Heart left ventricle (tissue), 13 donors: ENCODE measurements at regions not wholly inside any gene's neighbourhood (a gene's known extent, or its start where the extent isn't known, plus 50 kb on each side); places are given as distances from the start of the nearest gene placed in this dataset.

Source experiments
- POLR2A ChIP-seq, 2 donors: fragments of 450-650 bp; IDR thresholded peaks; one replicate each; pipeline ENCODE4 v1.6.1; 2017; ENCODE audit warnings: antibody characterized with exemption in 2 of 2, mild to moderate bottlenecking in 2 of 2, moderate library complexity in 2 of 2
- TF ChIP-seq, protein P1 (sequence below), 12 donors: fragments of 200-600 bp; sonication (generic) in 4 of 12; IDR thresholded peaks; one replicate each; pipeline versions ENCODE4 v1.5.0 to v1.8.0; 2018 to 2022; ENCODE audit warnings: antibody characterized with exemption in 12 of 12, mild to moderate bottlenecking in 5 of 12
- donor health status: ischemic (EF 13 %, LVEDD 7.1; RV severe dilation, severe dysfunction).
- donor health status: DM: no; HTN: yes; CAD: no.
- donor health status: DM: no; HTN: no; CAD: no.
- donor health status: ischemic (EF 25% LVEDD 6.9; RV normal size, moderate dysfunction).
- donor health status: ischemic (EF 25% LVEDD 5.7; RV mildly dilated, moderate dysfunction).
- donor health status: ischemic (EF 35%, LVEDD 5.7; RV mildly dilated, moderate dysfunction).
- donor health status: nonischemic (EF 11% LVEDD 7.7; RV severe dilation, severe dysfunction).
- donor health status: DM: yes; HTN: yes; CAD: no.
- donor health status: PGD.
- donor health status: ischemic (EF 29% LVEDD 5.4; RV normal size, mild dysfunction).
- donor health status: nonischemic (EF 23%, LVEDD 6.1; RV moderate dilation, normal function).

DNA sequence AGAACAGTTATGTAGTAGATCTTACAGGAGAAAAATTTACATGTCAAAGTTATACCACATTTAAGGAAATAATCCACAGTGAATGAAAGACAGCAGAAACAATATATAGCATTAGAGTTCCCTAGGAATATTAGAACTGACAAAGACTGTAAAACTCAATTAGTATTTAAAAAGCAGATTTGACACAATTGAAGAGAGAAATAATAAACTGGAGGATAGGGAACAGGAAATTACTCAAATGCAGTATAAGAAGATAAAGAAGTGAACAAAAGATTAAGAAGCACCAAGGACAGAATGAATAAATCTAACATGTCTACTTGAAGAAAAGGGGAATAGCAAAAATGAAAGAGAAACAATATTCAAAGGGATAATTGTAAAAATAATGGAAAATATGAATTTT is 132.6 kb upstream of the CHRNA7 start:
- TF ChIP-seq, protein P1, sequence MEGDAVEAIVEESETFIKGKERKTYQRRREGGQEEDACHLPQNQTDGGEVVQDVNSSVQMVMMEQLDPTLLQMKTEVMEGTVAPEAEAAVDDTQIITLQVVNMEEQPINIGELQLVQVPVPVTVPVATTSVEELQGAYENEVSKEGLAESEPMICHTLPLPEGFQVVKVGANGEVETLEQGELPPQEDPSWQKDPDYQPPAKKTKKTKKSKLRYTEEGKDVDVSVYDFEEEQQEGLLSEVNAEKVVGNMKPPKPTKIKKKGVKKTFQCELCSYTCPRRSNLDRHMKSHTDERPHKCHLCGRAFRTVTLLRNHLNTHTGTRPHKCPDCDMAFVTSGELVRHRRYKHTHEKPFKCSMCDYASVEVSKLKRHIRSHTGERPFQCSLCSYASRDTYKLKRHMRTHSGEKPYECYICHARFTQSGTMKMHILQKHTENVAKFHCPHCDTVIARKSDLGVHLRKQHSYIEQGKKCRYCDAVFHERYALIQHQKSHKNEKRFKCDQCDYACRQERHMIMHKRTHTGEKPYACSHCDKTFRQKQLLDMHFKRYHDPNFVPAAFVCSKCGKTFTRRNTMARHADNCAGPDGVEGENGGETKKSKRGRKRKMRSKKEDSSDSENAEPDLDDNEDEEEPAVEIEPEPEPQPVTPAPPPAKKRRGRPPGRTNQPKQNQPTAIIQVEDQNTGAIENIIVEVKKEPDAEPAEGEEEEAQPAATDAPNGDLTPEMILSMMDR (IDR thresholded peaks at IDR 0.05), result no peak
- no peak for TF ChIP-seq POLR2A (IDR thresholded peaks at IDR 0.05)
